Globus pallidus (tissue), 1 donor: ENCODE measurements at regions not wholly inside any gene's neighbourhood (a gene's known extent, or its start where the extent isn't known, plus 50 kb on each side); places are given as distances from the start of the nearest gene placed in this dataset.

Experiments
- DNase-seq: peaks from one replicate; pipeline ENCODE4 v3.0.0-alpha.2; 2015; ENCODE audit warnings: low spot score

DNA sequence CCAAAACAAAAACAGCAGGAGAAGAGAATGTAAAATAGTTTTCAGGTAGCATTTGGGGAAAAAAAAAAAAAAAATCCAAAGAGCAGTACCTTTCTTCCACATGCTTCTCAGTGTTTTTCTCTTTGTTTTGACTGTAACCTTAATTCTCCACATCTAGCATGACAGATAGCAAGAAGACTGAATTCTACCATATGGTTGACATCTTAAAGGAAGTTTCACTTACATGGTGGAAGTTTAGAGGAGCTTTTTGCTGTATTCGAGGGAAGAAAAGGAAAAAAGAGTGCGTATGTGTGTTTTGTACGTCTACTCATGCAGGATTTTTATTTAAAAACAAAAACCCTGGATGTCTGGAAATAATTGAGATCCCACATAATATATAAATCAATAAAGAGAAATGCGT, 604.8 kb downstream of the CCDC171 start:
- no peak for DNase-seq

DNA sequence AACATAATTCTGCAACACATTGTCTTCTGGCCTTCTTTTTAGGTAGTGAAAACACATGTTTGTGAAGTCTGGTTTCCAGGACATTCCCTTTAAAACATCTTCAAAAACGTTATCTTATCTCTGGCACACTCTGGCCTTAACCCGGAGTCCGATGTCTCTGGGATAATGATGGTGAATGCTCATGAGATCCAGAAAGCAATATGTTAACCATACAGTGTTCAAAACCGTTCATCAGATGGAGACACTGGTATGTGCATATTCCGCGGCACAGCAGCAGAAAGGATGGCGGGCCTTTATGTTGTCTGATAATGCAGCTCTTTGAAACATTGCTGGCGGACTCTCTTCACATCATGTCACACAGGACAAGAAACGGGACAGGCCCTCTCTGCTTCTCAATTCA, 605.2 kb downstream of the CCDC171 start:
- no peak for DNase-seq

DNA sequence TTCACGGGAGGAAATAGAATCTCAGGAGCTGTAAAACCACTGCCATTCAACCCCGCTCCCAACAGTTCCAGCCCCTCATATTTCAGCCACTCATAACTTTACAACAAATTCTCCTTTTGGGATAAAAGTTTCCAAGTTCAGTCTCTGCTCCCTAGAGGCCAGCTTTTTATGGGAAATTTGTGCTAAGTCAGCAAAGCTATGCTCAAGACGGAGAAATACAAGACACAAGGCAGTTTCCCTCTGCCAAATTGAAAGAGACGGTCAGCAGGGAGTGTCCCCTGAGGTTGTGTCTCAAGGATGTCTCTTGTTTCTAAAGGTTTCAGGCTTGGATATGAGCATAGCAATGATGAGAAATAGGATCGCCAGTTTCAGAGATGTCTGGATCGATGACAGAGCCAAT, 608.6 kb downstream of the CCDC171 start:
- DNase-seq = no peak

DNA sequence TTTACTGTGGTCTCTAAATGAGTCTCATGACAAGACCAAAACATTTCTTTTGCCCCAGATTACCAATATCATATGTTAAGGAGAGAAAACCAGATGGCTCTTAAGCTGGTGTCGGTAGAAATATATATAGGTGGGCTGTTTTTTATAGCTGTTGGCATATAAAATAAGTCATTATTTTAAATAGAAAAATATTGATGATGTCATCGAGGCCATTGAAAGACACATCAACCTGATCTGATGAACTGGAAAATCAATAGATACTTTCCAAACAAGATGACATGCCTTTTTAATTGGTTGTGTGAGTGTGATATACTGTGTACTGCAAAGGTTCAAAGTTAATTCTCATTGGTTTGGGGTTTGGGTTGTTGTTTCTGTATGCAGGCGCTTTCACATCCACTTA, 617.3 kb downstream of the CCDC171 start:
- no peak for DNase-seq

DNA sequence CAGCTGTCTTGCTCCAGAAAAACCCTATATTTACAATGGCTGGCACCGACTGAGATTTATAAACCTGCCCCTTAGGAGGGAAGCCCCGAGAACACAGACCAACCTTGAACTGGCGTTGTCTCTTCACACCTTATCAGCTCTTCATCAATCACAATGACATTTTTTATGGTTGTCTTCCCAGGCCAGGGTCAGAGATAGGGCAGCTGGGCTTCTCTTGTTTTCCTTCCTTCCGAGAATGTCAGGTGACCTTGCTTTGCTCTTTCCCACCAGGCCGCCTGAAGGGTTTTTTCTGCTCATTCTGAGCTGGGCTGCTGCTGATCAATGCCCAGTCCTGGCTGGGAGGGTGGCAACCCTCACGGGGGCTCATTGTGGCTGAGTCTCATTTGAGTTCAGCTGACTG, 619.1 kb downstream of the CCDC171 start:
- no peak for DNase-seq

DNA sequence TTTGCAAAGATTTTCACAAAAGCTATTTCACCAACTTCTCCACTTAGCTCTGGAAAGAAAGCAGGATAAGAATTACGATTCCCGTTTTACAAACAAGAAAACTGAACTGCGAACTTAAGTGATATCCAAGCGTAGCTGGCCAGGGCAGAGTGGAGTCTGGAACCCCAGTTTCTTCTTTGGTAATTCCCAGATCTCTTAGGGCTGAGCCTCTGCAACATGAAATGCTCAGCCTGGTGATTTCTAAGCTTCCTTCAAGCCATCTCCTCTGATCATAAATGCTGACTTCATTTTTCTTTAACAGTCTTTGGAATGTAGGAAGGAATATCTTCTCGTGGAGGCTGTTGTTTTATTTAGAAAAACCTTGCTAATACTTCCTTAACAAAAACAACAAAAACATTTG, 620.0 kb downstream of the CCDC171 start:
- DNase-seq = no peak

DNA sequence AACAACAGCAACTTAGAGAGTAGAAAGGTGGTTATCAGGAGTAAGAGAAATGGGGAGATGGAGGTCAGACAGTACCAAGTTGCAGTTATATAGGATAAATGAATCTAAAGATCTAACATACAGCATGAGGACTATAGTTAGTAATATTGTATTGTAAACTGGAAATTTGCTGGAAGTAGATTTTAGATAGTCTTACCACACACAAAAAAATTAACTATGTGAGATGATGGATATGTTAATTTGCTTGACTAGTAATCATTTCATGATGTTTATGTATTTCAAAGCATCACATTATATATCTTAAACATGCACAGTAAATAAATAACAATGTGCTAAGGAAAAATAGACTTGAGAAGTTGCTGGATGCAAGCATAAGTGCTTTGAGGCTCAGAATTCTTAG, 622.1 kb downstream of the CCDC171 start:
- DNase-seq = no peak

DNA sequence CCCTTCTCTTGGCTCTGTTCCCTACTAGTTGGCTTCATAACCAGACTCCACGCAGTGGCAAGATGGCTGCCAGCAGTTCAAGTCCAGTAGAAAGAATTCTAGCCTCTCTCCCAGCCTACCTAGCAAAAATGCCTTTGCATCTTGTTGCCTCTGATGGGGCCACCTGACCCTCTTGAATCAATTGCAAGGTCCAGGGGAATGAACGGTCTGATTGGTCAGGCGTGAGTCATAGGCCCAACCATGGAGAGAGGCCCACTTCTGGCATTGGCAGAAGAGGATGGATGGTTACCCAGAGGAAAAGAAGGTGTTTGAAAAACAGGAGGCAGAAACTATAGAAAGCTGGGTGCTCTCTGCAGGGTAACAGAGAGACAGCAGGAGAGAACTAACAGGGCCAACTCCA, 622.6 kb downstream of the CCDC171 start:
- no peak for DNase-seq

DNA sequence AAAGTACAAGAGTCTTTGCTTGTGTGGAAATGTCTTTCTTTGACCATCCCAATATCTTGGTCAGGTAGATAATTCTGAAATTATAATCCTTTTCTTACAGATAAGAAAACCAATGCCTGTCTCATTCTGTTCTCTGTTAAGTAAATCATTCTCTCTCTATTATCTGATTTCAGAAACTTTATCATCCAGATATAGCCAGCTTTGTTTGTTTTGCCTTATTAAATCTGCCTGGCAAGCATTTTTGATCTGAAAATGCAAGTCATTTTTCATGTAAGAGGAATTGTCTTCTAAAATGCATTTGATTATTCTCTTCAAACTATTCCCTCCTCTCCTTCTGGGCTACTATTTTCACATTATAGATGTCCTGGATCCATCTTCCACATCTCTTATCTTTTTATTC, 625.5 kb downstream of the CCDC171 start:
- no peak for DNase-seq

DNA sequence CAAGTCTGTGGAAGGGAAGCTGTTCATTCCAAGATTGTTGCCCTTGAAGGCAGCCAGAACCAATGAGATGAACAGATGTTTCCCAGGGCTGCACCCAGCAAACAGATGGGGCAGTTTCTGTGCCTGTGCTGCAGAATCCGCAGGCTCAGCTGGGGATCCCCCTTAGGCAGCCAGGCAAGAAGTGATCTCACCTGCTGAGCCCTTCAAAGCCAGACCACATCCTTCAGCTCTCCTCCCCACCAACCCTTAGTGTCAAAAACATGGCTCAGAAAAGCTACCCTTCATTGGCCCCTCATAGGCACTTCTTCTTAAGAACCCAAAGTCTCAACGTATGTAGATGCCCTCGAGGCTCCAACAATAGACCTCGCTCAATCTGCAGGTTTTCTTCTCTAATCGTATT, 626.7 kb downstream of the CCDC171 start:
- DNase-seq = no peak

DNA sequence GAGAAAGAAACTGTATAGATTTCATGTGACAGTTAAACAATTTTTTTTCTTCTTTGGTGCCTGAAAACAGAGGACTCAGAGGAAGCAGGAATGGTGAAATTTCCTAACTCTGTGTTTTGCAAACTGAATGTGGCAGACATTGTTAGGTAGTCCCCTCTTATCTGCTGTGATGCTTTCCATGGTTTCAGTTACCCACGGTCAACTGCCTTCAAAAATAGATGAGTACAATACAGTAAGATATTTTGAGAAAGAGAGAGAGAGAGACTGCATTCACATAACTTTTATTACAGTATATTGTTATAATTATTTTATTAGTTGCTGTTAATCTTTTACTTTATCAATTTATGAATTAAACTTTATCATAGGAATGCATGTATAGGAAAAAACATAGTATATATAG, 627.2 kb downstream of the CCDC171 start:
- DNase-seq = no peak

DNA sequence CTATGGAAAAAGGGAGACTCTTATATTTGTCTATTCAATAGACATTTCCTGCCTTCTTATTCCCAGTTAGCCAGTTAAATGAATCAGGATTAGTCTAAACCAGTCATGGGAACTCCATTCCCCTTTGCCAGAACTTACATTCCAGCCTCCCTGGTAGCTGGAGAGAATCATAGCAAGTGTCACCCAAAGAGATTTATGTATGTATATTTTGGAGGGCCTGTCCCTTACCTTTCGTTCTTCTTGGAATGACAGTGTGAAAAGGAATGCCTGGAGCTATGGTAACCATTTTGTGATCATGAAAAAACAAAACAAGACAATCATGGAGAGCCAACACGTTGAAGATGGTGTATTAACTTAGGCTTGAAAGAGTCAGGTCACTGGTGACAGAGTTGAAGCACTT, 627.7 kb downstream of the CCDC171 start:
- DNase-seq = no peak

DNA sequence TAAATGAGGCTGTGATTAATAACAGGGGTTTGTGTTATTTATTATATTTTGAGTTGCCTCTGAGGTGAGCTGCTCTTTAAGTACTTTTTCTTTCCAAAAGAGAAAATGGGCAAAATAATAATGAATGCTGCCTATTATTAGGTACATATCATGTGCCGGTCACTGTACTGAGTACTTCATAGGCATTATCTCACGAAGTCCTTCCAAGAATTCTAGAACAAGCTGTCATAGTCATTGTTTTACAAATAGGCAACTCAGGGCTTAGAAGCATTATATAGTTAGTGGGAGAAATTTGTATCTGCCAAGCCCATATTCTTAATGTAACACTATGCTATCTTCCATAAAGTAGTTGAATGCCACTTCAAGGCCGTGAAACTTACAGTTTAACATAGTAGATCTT, 628.7 kb downstream of the CCDC171 start:
- no peak for DNase-seq

DNA sequence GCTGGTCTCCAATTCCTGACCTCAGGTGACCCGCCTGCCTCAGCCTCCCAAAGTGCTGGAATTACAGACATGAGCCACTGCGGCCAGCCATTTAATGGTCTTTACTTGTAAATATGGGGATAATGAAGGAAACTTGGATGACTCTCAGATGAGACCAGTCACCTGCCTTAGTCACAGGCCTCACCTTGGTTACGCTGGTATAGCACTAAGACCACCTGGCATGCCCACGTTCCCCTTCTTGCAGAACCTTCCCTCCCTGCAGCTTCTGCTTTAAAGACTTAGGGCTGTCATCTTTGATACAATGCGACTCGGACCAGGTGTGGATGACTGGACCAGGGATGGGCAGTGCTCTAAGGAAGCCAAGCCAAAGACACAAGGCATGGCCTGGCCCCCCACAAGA, 629.9 kb downstream of the CCDC171 start:
- DNase-seq = no peak

DNA sequence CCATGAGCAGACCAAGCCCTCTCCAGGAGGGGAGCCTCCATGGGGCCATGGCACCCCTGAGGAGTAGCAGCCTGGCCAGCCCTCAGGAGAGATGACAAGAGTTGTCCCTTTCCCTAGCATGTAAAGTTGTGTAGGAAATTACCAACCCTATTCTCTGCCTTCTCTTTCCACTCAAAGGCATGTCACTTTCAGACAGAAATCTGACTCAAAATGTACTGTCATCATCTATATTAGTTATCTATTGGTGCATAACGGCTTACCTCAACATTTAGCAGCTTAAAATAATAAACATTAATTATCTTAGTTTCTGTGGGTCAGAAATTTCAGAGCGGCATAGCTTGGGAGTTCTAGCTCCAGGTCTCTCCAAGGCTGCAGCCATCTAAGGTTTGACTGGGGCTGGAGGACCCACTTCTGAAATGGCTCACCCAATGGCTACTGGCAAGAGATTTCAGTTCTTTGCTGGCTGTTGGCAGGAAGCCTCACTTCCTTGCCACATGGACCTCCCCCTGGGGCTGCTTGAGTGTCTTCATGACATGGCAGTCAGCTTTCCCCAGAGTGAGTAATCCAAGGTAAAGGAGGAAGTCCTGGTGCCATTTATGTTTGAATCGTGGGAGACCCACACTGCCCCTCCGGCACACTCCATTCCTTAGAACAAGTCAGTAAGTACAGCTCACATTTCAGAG, 632.3 kb downstream of the CCDC171 start:
- no peak for DNase-seq

DNA sequence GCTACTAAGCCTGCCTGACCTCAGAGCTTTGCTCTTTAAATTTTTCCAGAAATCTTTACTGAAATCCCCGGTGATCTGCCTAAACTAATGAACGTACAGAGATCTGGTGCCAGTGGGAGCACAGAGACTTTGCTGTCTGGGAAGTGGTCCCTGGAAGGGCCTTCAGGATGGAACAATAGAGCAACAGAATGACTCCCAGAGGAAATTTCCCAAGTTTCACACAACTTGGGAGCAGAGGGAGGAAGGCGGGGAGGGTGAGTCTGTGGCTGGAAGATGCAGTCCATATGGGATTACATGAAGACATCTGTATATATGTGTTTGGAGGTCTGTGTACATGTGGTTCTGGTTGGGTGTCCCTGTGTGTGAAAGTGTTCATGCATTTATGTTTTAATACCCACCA, 638.3 kb downstream of the CCDC171 start:
- no peak for DNase-seq

DNA sequence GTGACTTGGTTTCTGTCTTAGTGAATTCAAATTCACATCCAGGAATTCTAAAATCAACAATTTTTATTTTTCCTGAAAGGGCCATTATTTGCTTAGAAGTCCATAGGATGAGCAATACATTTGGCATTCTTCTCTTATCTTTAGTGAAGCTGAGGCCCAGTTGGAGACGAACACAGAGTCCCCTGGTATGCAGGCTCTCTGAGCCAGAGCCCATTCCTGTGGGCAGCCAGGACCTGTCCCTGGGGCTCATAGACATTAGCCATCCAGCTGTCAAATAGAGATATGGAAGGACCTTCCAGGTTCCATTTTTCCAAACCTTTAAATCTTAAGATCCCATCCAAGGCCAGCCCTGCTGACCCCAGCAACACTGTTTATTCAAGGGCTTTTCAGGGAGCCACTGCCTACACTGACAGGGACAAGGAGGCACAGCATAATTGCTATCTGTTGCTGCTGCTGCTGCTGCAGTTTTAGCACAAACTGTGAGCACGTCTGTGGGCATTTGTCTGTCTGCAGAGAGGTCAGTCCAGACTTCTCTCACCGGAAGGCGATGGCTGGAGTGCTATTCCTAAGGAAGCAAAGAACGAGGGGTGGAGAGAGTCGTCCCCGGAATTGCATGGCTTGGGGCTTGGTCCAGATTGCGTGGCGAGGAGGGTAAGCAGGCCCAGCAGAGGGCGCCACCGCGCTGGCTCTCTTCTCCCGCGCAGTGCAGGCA, 639.0 kb downstream of the CCDC171 start:
- peak; percentile 17 for DNase-seq

DNA sequence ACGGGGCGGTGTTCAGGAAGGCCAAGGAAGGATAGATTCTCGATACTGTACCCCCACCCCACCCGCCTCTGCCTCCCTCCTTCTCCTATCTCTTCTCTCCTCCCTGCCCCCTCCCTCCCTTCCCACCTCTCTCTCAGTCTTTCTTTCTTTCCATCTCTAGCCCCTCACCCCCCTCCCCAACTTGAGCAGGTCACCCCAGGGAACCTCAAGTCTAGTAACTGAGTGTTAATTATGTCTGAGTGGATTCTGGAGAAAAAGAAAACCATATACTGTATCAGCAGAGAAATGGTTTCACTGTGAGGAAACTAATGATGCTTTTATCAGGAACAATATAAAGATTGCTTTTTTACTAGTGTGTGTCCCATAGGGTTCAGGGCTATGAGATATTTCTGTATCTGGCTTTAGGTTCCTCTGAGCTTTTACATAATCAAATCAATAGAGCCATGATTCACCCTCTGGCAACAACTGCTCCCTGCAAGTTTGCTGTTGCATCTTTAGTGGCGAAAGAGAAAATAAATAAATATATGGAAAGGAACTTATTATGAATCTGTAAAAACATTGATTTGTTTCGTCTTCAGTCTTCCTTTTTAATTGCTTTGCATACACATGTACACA, 639.7 kb downstream of the CCDC171 start:
- DNase-seq = no peak

DNA sequence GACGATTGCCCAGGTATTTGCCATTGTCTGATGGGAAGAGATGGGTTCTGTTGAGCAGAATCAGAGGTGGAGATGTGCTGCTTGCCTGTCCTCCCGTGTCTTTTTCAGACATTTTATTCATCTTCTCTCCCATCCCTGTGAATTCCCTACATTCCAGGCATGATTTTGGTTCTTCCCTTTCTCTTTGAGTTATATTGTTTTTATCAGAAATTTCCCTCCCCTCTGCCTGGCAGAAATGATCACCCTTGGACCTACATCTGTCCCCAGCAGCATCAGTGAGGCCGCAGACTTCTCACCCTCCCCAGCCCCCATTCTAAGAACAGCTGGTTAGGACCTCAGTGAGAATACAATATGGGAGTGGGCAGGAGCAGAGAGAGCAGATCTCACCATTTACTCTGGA, 640.2 kb downstream of the CCDC171 start:
- DNase-seq = no peak

DNA sequence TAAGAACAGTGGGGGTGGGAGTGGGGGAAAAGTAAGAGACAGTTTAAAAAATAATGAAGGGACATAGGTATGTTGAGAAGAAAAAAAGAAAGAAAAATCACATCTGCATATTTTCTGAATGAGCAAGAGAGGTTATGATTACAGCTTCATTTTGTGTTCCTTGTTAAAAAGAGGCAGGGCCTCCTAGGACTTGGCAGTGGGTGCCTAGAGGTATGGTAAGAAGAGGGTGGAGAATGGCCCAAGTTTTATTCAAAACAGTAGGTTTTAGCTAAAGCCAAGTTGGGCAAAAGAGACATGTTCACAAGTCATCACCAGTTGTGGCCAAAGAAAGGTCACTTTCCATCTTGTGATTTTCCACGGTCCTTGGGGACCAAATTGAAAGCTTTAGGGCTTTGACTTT, 643.4 kb downstream of the CCDC171 start:
- DNase-seq = no peak

DNA sequence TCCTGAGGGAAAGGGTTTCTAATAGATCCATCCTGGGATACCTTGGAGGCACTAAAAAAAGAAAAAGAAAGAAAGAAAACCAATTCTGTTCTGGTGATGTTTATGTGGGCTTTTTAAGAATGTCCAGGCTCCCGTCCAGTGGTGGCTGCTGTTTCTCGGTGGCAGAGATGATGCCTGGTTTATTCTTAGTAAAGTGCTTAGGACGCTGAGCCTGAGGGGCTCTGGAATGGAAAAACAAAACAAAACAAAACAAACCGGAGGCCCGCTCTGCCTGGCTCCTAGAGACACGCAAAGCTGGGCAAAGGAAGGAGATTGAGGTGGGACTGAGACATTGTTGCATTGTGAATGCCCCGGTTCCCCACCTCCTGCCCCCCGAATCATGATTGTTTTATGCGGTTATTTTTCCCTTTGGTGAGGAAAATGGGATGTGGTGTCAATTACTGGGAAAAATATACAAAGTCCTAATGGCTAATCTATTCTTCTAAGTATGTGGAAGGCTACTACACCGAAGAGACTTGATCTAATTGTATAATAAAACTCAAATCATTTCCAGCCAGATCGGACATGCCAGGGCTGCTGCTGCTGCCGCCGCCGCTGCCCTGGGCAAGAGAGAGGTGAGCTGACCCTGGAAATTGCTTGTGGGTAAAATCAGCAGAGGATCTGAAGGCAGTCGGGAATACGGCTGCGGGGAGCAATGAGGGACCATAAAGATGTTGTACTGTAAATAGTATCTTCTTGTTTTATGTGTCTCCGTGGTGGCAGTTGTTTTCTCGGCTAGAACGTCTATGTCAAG, 644.9 kb downstream of the CCDC171 start:
- DNase-seq = no peak

DNA sequence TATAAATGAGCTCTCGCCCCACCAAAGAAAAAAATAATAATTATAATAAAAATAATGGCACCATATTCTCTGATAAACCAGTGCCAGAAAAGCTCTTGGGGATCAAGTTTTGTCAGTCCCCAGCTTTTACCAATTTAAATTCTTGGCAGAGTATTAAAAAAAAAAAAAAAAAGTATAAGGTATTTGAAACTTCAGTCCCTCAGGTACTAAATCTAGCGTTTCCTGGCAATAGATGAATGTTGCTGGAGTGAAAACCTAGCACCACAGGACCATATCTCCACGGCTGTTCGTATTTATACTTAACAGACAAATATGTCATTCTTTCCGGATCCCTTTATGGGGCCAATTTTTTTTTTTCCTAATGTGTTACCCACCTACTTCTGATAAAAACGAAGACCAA, 646.2 kb downstream of the CCDC171 start:
- DNase-seq = no peak

DNA sequence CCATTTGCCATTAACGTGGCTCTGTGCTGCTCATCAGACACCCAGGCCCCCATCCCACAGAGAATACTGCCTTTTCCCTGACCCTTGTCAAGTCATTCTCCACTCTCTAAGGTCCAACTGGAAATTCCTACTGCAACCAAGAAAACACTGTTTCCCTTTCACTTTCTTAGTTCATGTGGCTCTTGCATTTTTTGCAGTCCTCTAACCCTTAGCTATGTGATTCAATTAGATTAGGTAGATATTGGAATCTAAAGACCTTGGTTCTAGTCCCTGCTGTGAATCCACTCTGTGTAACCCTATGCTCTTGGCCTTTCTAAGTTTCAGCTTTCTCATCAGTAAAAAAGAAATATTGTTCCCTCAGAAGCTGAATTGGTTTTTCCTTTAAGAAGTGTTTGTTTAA, 649.4 kb downstream of the CCDC171 start:
- no peak for DNase-seq
